GM10266 (cell line): ENCODE measurements at regions not wholly inside any gene's neighbourhood (a gene's known extent, or its start where the extent isn't known, plus 50 kb on each side); places are given as distances from the start of the nearest gene placed in this dataset.

ENCODE experiments used
- DNase-seq: peaks from one replicate; pipeline ENCODE4 v3.0.0; 2012; ENCODE audit errors: extremely low spot score
- TF ChIP-seq, protein P1 (sequence below): IDR thresholded peaks from 2 replicates; pipeline ENCODE4 v1.5.1; 2012; ENCODE audit warnings: mild to moderate bottlenecking, low read depth; ENCODE audit not compliant: control insufficient read depth, insufficient read depth; ENCODE audit errors: missing control alignments

DNA sequence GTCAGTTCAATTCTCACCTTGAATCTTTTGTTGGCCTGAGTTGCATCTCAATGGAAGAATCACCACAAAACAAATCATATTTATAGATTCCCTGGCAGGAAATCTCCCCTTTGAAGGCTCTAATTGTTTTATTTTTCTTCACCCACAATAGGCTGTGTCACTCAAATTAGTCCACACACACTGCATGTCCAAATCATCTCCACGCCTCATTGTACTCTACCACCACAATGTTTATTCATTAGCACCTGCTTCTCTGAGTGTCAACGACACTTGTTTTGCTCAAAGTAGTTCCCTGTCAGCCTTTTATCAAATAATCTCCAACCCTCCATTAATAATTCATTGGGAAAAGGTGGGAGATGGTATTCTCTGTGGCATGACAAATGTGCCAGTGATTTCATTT lies 164.3 kb downstream of the ABCC12 start:
- TF ChIP-seq, protein P1, sequence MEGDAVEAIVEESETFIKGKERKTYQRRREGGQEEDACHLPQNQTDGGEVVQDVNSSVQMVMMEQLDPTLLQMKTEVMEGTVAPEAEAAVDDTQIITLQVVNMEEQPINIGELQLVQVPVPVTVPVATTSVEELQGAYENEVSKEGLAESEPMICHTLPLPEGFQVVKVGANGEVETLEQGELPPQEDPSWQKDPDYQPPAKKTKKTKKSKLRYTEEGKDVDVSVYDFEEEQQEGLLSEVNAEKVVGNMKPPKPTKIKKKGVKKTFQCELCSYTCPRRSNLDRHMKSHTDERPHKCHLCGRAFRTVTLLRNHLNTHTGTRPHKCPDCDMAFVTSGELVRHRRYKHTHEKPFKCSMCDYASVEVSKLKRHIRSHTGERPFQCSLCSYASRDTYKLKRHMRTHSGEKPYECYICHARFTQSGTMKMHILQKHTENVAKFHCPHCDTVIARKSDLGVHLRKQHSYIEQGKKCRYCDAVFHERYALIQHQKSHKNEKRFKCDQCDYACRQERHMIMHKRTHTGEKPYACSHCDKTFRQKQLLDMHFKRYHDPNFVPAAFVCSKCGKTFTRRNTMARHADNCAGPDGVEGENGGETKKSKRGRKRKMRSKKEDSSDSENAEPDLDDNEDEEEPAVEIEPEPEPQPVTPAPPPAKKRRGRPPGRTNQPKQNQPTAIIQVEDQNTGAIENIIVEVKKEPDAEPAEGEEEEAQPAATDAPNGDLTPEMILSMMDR = no peak
- no peak for DNase-seq

DNA sequence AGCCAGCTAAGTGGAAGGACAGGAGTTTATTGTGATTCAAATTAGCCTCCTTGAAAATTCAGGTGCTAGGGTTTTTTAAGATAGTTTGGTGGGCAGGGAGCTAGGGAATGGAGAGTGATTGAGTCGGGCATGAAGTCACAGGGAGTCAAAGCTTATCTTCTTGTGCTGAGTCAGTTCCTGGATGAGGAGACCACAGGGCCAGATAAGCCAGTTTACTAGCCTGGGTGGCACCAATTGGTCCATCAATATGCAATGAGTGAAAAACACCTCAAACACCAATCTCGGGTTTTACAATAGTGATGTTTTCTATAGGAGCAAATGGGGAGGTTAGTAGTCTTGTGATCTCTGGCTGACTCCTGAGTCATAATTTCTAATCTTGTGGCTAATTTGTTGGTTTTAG lies 165.1 kb downstream of the ABCC12 start:
- TF ChIP-seq, protein P1 = no peak
- DNase-seq = no peak

DNA sequence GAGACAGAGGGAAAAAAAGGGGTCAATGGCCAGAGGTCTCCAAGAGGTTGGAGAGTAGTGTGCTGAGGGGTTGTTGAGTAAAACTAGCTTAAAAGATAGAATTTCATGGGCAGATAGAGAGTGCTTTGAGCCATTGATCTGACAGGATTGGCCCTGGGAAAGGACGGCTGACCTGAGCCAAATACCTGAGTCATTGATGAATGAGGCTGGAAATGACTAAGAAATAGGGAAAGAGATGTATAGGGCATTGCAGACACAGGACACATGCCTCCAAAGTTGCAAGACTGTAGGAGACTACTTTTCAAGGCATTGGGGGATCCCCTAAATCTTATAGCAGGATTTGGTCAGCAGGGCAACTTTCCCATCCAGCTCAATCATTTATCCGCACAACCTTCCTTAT lies 168.7 kb downstream of the ABCC12 start:
- TF ChIP-seq, protein P1 = no peak
- no peak for DNase-seq

DNA sequence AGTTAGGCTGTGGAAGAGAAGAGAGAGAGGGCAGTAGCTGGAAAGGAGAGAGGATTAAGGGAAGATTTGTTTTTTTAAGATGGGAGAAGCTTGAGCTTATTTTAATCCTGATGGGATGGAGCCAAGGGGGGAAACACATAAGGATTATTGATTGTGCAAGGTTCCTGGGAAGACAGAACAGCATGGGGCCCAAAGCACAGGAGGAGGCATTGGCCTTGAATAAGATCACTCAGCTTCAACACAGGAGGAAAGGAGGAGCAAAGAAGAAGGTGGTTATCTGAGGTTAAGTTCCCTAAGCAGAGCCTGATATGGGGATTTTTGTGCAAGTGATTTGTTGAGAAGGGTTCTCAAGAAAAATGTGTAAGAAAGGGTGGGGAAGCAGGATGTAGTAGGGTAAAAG lies 169.8 kb downstream of the ABCC12 start:
- TF ChIP-seq, protein P1 = no peak
- no peak for DNase-seq

DNA sequence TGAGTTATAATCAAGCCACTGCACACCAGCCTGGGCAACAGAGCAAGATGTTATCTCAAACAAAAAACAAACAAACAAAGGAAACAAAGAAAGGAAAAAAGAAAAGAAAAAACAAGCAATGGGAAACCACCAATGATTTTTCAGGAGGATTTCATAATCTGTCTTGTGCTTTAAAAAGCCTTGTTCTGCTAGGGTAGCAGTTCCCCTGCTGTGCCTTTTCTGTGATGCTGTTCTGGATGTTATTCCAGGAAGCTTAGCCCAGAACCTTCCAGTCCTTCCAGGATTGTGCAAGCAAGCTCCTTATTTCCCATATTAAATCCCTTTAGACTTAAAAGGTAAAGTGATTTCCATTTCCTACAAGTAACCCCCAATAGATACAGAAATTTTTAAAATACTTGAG lies 171.1 kb downstream of the ABCC12 start:
- TF ChIP-seq, protein P1 = no peak
- DNase-seq = no peak

DNA sequence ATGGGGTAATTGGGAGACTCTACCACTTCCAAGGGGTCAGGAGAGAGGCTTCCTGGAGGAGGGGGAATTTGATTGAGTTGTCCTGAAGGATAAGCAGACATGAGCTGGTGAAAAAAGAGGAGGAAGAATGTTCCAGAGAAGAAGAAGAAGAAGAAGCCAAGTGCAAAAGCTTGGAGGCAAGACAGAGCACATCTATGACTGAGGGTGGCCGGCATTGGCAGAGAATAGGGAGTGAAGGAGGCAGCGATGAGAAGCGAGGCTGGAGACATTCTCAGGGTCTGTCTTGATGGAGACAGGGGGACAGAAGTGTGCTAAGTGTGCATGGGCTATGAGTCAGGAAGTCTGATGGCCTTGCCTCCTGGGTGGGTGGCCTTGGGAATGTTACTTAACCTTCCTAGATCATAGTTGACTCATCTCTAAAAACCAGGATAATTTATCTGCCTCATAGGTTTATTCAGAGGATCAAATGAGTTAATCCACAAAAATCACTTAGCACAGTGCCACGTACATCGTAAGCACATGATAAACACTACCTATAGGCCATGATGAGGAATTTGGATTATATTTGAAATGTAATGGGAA lies 171.7 kb downstream of the ABCC12 start:
- TF ChIP-seq, protein P1 = no peak

DNA sequence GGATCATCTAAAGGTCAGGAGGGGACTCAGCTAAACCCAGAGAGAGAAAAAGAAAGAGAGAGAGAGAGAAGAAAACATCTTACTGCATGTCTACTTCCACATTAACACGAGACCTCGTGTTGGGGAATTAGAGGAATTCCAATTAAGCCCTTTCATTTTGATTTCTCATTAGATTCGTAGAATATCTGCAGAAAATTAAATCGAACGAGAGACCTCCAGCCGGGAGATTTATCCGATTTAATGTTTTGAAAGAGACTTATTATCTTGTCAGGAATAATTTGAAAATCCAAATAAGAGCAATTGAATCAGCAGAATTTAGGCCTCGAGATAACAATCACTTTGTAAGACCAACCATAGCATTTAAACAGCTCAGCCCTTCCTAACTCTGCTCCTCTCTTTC lies 175.6 kb downstream of the ABCC12 start:
- TF ChIP-seq, protein P1 = no peak
- DNase-seq = no peak

More for the DNA sequence above, 171.7 kb downstream of the ABCC12 start:
- DNase-seq = no peak
